ENCODE measurements at regions not wholly inside any gene's neighbourhood (a gene's known extent, or its start where the extent isn't known, plus 50 kb on each side); places are given as distances from the start of the nearest gene placed in this dataset.
"Not testable (repeated sequence)": the region's sequence is repeated elsewhere in the genome, so short reads cannot be mapped to it uniquely, and the experiment has no call there.

DNA sequence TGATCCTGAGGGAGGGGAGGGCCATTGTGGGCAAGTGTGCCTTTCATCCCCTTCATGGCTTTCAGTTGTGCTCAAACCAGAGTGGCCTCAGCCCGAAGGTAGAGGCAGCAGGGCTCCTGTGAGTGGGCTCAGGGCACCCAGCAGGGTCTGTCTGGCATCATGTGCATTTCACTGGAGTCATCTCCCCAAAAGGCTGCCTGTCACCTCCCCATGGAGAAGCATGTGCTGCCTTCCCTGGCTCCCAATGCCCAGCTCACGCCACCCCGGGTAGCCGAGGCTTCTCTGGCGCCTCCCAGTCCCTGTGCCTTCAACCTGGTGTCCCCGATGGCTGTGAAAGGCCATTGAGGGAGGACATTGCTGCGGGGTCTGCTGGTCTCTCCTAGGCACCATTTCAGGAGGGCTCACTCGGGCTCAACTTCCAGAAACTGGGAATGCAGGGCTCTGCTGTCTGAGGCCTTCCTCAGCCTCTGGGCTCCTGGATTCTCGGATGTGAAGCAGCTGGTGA is 213.9 kb downstream of the BANP start:
- not testable (repeated sequence) for DNase-seq

GRCh38 chr16:88165683-88166082 is 214.4 kb downstream of the BANP start:
- not testable (repeated sequence) for DNase-seq

- not testable (repeated sequence) for DNase-seq
Measured at GRCh38 chr16:88166209-88166773, 215.1 kb downstream of the BANP start.

- not testable (repeated sequence) for DNase-seq
Measured at GRCh38 chr16:88167798-88168556, 214.8 kb upstream of the ZNF469 start.

DNA sequence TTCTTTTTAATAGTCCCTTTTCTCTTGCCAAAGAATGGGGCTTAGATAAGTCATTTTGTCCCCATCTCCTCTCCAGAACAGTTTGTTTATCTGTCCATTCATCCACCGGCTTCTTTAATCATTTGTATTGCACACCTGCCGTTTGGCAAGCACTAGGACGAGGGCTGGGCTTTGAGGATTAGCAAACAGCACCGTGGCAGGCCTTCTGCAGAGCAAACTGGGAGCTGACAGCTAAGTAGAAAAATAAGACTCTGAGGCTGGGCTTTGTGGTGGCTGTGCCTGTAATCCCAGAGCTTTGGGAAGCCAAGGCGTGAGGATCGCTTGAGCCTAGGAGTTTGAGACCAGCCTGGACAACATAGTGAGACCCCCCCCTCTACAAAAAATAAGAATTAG is 214.2 kb upstream of the ZNF469 start:
- not testable (repeated sequence) for DNase-seq

DNA sequence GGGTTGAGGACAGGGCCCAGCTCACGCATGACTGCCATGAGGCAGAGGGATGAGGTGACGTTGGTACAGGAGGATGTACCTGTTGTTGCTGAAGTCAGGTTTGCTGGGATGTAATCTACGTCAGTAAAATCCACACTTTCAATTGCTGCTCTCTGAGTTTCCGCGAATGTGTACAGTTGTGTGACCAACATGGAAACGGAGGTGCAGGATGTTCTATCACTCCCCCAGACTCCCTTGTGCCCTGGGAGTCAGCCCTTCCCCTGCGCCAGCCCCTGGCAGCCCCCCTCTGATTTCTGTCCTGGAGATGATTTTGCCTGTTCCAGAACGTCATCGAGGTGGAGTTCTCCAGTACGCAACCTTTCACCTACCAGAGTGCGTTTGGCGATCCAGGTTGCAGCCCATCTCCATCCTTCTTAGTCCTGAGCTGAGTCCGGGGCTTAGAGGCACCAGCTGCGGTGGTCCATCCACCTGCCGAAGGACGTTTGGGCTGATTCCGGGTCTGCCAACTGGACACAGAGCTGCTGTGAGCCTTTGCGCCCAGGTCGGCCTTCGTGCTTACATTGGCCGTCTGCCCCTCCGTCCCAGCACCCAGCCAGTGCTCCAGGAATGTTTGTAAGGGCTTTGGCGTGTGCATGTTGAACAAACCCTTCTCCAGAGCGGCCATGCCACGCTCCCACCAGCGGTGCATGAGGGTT is 213.5 kb upstream of the ZNF469 start:
- DNase-seq: not testable (repeated sequence)

GRCh38 chr16:88169831-88170165 is 213.0 kb upstream of the ZNF469 start:
- not testable (repeated sequence) for DNase-seq

DNA sequence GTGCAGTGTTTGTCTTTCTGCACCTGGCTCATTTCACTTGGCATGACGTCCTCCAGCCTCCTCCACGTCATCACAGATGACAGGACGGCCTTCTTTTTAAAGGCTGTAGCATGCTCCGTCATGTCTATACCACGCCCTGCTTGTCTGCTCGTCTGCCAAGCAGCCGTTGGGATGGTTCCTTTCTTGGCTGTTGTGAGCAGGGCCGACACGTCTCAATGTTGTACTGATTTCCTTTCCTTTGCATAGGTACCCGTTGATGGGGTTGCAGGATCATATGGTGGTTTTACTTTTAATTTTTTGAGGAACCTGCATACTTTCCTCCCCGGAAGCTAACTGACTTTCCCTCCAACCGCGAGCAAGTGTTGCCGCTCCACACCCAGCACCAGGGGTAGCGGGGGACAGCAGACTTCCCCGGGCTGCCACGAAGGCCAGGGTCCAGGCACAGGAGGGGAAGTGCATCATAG is 212.2 kb upstream of the ZNF469 start:
- no peak for DNase-seq

DNA sequence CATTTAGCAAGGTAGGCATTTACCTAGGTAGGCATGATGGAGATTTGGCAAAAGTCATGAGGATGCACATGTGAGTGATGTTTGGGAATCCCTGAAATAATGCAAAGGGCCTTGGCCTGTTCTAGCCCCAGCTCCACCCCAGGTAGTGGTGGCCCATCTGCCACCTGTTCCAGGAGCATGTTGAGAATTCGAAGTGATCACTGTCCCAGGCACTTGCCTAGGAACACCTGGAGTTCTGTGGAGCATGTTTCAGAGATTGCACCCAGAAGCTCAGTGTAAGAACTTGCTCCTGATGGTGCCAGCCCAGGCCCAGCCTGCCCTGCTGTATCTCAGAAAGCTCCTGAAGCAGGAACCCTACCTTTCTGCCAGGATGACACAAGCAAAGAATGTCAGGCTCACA is 211.6 kb upstream of the ZNF469 start:
- not testable (repeated sequence) for DNase-seq

DNA sequence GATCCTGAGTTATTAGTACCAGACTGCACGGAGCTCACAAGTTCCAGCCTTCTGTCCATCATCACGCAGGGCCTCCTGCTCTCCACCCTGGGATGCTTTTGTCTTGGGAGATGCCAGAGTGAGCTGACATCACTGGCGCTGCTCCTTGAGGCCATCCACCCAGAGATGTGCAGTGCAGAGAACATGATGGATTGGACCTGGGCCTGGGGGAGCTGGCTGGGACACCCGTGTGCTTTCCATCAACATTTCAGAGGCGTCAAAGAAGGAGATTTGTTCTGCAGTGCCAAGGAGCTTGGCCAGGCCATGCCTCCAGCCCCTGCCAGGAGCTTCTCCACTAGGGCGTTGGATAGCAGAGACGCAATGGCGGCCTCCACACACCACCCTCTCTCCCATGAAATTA is 206.6 kb upstream of the ZNF469 start:
- not testable (repeated sequence) for DNase-seq

- not testable (repeated sequence) for DNase-seq
Measured at GRCh38 chr16:88176591-88177180, 206.1 kb upstream of the ZNF469 start.

GRCh38 chr16:88178251-88178650 is 204.5 kb upstream of the ZNF469 start:
- not testable (repeated sequence) for DNase-seq

- not testable (repeated sequence) for DNase-seq
Measured at GRCh38 chr16:88178896-88179295, 203.9 kb upstream of the ZNF469 start.

- DNase-seq: not testable (repeated sequence)
Measured at GRCh38 chr16:88182967-88183881, 199.5 kb upstream of the ZNF469 start.

DNA sequence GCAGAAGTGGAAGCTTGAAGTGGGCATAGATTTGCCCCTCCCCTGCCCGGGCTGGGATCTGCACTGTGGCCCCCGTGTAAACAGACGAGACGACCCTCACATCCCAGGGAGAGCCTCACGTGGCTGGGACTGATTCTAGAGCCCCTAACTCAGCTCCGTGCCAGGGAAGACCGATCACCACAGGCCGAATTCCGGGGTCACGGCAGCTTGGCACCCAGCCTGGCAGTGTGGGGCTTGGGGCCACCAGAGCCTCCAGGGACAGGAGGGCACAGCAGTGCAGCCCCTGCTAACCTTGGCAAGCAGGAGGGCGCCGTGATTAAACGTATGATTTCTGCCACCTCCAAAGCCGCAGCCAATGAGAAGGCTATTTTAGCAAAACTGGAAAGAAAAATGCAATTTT is 198.7 kb upstream of the ZNF469 start:
- not testable (repeated sequence) for DNase-seq

DNA sequence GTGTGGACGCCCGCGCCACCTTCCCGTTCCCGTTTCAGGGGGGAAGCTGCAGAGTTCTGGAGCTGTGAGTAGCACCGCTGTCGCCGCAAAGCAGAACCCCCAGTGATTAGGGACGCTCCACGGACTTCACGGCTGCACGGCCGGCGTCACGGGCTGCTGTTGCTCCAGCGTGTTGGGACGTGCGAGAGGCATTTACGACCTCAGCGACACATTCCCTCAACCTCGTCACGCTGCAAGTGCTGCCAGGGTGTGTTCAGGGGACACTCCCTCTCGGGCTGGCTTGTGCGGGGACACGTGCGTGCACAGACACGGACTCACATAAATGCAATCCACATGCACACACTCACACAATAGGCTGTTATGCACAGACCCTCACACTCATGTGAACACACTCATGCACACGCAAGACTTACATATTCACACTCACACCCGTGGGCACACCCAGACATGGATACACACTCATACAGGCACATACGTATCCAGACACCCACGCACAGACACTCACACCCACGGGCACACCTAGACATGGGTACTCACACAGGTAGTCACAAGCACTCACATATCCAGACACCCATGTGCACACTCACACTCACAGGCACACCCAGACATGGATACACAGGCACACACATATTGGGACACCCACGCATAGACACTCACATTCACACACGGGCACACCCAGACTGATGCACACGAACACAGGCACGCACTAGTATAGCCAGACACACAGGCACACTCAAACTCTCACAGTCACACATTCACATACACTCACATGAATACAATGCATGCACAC is 198.0 kb upstream of the ZNF469 start:
- DNase-seq: not testable (repeated sequence)

DNA sequence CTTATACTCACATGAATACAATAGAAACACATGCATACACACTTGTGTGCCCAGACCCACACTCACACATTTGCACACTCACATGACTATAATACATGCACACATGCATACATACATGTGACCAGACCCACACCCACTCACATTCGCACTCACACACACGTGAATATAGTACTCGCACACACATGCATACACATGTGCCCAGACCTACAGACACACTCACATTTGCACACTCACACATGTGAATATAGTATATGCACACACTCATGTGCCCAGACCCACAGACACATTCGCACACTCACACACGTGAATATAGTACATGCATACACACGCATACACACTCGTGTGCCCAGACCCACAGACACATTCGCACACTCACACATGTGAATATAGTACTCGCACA is 197.4 kb upstream of the ZNF469 start:
- not testable (repeated sequence) for DNase-seq

- DNase-seq: not testable (repeated sequence)
Measured at GRCh38 chr16:88185976-88186888, 196.5 kb upstream of the ZNF469 start.

GRCh38 chr16:88186889-88187870 is 195.6 kb upstream of the ZNF469 start:
- not testable (repeated sequence) for DNase-seq

Data from NCI-H226 (cell line).